ENCODE measurements at regions not wholly inside any gene's neighbourhood (a gene's known extent, or its start where the extent isn't known, plus 50 kb on each side); places are given as distances from the start of the nearest gene placed in this dataset.

DNA sequence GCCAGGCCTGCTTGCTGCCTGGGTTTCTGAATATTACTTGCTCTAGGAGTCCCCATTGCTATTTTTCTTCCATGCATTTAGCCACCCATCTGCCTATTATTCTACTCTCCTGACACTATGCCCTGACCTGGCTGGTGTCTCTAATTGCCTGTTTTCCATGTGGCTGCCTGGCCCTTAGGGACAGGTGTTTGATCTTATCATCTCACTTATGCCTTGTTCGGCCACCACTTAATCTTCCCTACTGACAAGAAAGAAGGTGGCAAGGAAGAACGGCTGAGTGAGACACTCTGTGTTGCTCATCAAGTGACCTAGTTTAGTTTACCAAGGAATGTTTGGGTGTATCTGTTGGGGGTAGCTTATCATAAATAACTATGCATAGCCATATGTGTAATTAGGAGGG is 50.4 kb upstream of the RAPH1 start:
- H3K79me1 ChIP-seq (ENCODE audit: low read depth, low read length), result no peaks in the 10 kb centered on the region
- no peaks in the 10 kb centered on the region for H3K27me3 ChIP-seq (replicated peaks in 1 of 4; ENCODE audit: control insufficient read depth in 3 of 4, extremely low read depth in 1 of 4, insufficient read depth in 3 of 4, low read length in 3 of 4)
- H2BK5ac ChIP-seq (ENCODE audit: low read depth, low read length), result no peak overlapping the region
- no peak overlapping the region for H2AK5ac ChIP-seq (ENCODE audit: low read depth, low read length)
- 82% methylated on average over 2 of the region's 2 CpGs; no CpG with 5 or more reads in 1 of the 2 experiments for whole genome bisulfite sequencing, 2 experiments (ENCODE audit: extremely low coverage in 1 of 2, insufficient coverage in 1 of 2, insufficient read length in 1 of 2, insufficient replicate concordance in 2 of 2, low coverage in 1 of 2, low lambda C conversion rate in 2 of 2, missing lambda C conversion rate in 1 of 2)
- H3K4me1 ChIP-seq (replicated peaks in 1 of 4; ENCODE audit: control insufficient read depth in 3 of 4, insufficient read depth in 4 of 4, low read length in 3 of 4), result peaks cover 0 to 2% (median 0%) of the 10 kb centered on the region in 4 experiments; a peak in 3 of 7 replicates
- H3K23ac ChIP-seq (ENCODE audit: insufficient read length), result no peak overlapping the region
- no peak overlapping the region for H3K4ac ChIP-seq (replicated peaks; ENCODE audit: insufficient read length, low read depth, low read length)
- 0 out of 2 replicates have a peak overlapping the region, but pooled peaks have one; percentile 12 for H2BK12ac ChIP-seq (ENCODE audit: low read depth, low read length)
- H3K18ac ChIP-seq (ENCODE audit: extremely low read depth, low read length), result no peak overlapping the region
- DNase-seq (ENCODE audit: low read depth in 1 of 2, low spot score in 2 of 2), result no peak
- no peak overlapping the region for H4K91ac ChIP-seq (replicated peaks; ENCODE audit: insufficient read length, low read length)
- no peaks in the 10 kb centered on the region for H3K9me3 ChIP-seq (ENCODE audit: insufficient read depth in 2 of 2, low read depth in 1 of 2, low read length in 1 of 2)
- H3K4me3 ChIP-seq (ENCODE audit: extremely low read depth in 1 of 4, insufficient read depth in 2 of 4, low read depth in 3 of 4, low read length in 4 of 4), result no peak overlapping the region
- H2BK15ac ChIP-seq (ENCODE audit: low read length), result no peak overlapping the region
- H3K23me2 ChIP-seq (ENCODE audit: low read depth, low read length), result no peaks in the 10 kb centered on the region
- H2BK20ac ChIP-seq (ENCODE audit: low read length), result no peak overlapping the region
- no peak overlapping the region for H4K8ac ChIP-seq (ENCODE audit: extremely low read depth, insufficient read depth, low read length)
- no peak overlapping the region for H3K4me2 ChIP-seq (ENCODE audit: insufficient read depth in 1 of 2, low read depth in 2 of 2, low read length in 2 of 2)
- H3K56ac ChIP-seq (replicated peaks; ENCODE audit: insufficient read length, low read depth, low read length), result no peak overlapping the region
- no peaks in the 10 kb centered on the region for H3K79me2 ChIP-seq (ENCODE audit: control insufficient read depth in 1 of 2, insufficient read depth in 2 of 2, low read length in 2 of 2)
- no peak overlapping the region for H4K5ac ChIP-seq (ENCODE audit: insufficient read length, low read depth, low read length)
- ChIA-PET POLR2A (ENCODE audit: partially characterized antibody) (no interaction called here), CTCF (ENCODE audit: partially characterized antibody) (interaction anchor here (1.2 kb wide), 1 partner anchor 28 kb away, joined by 5 read pairs; no protein-coding TSS in a partner anchor)
- no peaks in the 10 kb centered on the region for H4K20me1 ChIP-seq (replicated peaks in 1 of 2; ENCODE audit: control insufficient read depth in 1 of 2, insufficient read depth in 2 of 2, low read length in 2 of 2)
- no peak overlapping the region for H3K9ac ChIP-seq (replicated peaks in 1 of 4; ENCODE audit: extremely low read depth in 1 of 4, low read depth in 3 of 4, low read length in 3 of 4)
- H2AFZ ChIP-seq (ENCODE audit: low read length), result no peak overlapping the region
- TF ChIP-seq CTCF (IDR thresholded peaks at IDR 0.05; ENCODE audit: control extremely low read depth in 1 of 3, insufficient read depth in 1 of 3, low read depth in 1 of 3, low read length in 3 of 3), result no peak
- no peak for TF ChIP-seq TBP (IDR thresholded peaks at IDR 0.05; ENCODE audit: low read depth, low read length)
- H3K27ac ChIP-seq (ENCODE audit: low read depth, low read length), result no peak overlapping the region
- no peak for FAIRE-seq
- no peak overlapping the region for H3K14ac ChIP-seq (ENCODE audit: insufficient read length)
- no peaks in the 10 kb centered on the region for H3K36me3 ChIP-seq (ENCODE audit: control insufficient read depth in 2 of 4, insufficient read depth in 4 of 4, low read length in 3 of 4)
- H2BK120ac ChIP-seq (replicated peaks; ENCODE audit: low read depth, low read length), result no peak overlapping the region
